Mesothelial cell of epicardium (in vitro differentiated cells): ENCODE measurements at regions not wholly inside any gene's neighbourhood (a gene's known extent, or its start where the extent isn't known, plus 50 kb on each side); places are given as distances from the start of the nearest gene placed in this dataset.

Experiments used
- DNase-seq, 2 experiments: peaks; one replicate each; pipeline ENCODE4 v3.0.0; 2021; ENCODE audit warnings: low spot score in 2 of 2; ENCODE audit not compliant: unreplicated experiment in 2 of 2
- H3K27ac Mint-ChIP-seq: 2 replicates; pipeline ENCODE4 v1.8.0; 2021; ENCODE audit warnings: mixed read lengths
- H3K27me3 Mint-ChIP-seq: 2 replicates; pipeline ENCODE4 v1.8.0; 2021; ENCODE audit warnings: low read depth, mixed read lengths
- H3K36me3 Mint-ChIP-seq: 2 replicates; pipeline ENCODE4 v1.8.0; 2021; ENCODE audit warnings: mixed read lengths
- H3K4me1 Mint-ChIP-seq: 2 replicates; pipeline ENCODE4 v1.8.0; 2021; ENCODE audit warnings: mixed read lengths
- H3K4me3 Mint-ChIP-seq: 2 replicates; pipeline ENCODE4 v1.8.0; 2021; ENCODE audit warnings: mild to moderate bottlenecking, moderate library complexity, mixed read lengths
- H3K9me3 Mint-ChIP-seq: 2 replicates; pipeline ENCODE4 v1.8.0; 2021; ENCODE audit warnings: mixed read lengths
- TF ChIP-seq, protein P1 (sequence below): fragments of 200-600 bp; sonication (generic); IDR thresholded peaks from one replicate; pipeline ENCODE4 v1.5.0; 2021; ENCODE audit warnings: antibody characterized with exemption; ENCODE audit not compliant: unreplicated experiment

DNA sequence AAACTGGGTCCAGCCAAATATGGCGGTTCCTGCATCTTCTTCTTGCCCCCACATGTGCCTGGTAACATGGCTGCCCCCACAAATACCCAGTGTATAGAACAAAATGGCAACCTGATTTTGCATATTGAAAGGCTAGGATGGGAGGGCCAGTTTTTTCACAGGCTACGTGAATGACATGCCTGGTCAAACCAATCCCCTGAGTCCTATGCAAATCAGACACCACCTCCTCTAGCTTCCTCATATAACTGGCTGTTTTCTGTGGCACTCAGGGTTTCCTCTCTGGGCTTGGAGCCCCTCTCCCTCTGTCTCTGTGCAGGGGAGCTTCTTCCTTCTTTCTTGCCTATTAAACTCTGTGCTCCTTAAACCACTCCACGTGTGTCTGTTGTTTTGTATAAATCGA, 372.1 kb downstream of the KIF16B start:
- no peak for DNase-seq
- TF ChIP-seq, protein P1, sequence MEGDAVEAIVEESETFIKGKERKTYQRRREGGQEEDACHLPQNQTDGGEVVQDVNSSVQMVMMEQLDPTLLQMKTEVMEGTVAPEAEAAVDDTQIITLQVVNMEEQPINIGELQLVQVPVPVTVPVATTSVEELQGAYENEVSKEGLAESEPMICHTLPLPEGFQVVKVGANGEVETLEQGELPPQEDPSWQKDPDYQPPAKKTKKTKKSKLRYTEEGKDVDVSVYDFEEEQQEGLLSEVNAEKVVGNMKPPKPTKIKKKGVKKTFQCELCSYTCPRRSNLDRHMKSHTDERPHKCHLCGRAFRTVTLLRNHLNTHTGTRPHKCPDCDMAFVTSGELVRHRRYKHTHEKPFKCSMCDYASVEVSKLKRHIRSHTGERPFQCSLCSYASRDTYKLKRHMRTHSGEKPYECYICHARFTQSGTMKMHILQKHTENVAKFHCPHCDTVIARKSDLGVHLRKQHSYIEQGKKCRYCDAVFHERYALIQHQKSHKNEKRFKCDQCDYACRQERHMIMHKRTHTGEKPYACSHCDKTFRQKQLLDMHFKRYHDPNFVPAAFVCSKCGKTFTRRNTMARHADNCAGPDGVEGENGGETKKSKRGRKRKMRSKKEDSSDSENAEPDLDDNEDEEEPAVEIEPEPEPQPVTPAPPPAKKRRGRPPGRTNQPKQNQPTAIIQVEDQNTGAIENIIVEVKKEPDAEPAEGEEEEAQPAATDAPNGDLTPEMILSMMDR, result no peak
- Mint-ChIP-seq H3K36me3 (no peaks in the 10 kb centered on the region), H3K9me3 (peaks cover 11% of the 10 kb centered on the region), H3K27me3 (peaks cover 3% of the 10 kb centered on the region), H3K27ac (no peak overlapping the region), H3K4me1 (no peaks in the 10 kb centered on the region), H3K4me3 (no peak overlapping the region)

DNA sequence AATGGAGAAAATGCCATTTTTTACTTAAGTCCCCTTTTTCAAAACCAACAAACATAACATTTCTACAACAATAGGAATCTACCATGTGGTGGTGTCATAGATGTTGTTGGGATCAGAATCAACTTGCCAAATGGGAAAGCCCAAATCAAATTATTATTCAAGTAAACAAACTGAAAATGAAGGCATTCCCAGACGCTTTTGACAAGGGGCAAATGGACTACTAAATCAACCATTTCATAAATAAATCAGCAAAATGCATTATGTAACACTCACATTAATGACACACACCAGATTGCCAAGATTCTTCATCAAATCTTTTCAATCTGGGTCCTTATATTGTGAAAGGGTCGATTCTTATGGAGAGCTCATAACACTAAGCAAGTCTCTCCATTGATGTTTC, 375.6 kb downstream of the KIF16B start:
- Mint-ChIP-seq H3K4me3 (no peak overlapping the region), H3K36me3 (no peaks in the 10 kb centered on the region), H3K27me3 (peaks cover 3% of the 10 kb centered on the region), H3K9me3 (peaks cover 15% of the 10 kb centered on the region), H3K27ac (no peak overlapping the region), H3K4me1 (peaks cover 9% of the 10 kb centered on the region)
- TF ChIP-seq, protein P1, result no peak
- no peak for DNase-seq

DNA sequence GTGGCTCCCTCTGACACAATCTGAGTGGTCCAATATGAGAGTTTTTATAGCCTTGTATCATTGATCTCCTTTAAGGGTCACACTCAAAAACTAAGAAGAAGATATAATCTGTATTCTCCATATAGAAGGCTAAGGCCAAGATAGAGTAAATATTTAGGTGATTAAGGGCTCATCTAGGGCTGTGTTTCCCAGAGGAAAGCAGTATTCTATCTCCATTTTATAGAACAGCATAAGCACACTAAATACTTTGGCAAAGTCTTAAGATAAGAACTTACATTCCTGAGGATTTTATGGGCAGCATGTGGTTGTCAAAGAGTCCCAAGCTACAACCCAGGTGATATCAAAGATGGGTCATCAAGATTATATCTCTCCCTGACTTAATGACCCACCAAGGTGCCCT, 377.6 kb downstream of the KIF16B start:
- DNase-seq, result no peak
- H3K27ac Mint-ChIP-seq, result no peak overlapping the region
- no peak overlapping the region for H3K4me3 Mint-ChIP-seq
- H3K9me3 Mint-ChIP-seq, result peaks cover 15% of the 10 kb centered on the region
- TF ChIP-seq, protein P1, result no peak
- peaks cover 15% of the 10 kb centered on the region for H3K4me1 Mint-ChIP-seq
- H3K27me3 Mint-ChIP-seq, result peaks cover 3% of the 10 kb centered on the region
- H3K36me3 Mint-ChIP-seq, result no peaks in the 10 kb centered on the region

DNA sequence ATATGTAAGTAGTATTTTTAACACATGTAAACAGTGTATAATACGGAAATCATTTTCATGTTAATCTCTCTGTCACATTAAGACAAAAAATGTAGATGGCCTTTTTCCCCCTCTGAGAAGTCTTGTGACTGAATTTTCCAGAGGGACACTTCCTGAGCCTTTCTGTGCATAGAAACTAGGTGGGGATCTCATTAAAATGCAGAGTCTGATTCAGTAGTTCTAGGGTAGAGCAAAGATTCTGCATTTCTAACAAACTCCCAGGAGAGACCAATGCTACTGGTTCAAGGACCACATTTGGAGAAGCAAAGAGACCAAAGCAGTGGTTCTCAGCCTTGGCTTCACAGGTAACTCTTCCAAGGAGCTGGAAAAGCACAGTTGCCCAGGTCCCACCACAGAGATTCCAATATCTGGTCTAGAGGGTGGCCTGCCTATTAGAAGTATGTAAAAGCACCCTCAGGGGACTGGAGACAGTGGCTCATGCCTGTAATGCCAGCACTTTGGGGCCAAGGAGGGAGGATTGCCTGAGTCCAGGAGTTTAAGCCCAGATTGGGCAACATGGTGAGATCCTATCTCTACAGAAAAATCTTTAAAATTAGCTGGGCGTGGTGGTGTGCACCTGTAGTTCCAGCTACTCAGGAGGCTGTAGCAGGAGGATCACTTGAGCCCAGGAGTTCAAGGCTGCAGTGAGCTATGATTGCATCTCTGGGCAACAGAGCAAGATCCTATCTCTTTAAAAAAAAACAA, 378.5 kb downstream of the KIF16B start:
- H3K9me3 Mint-ChIP-seq, result peaks cover 13% of the 10 kb centered on the region
- DNase-seq, result no peak
- no peaks in the 10 kb centered on the region for H3K36me3 Mint-ChIP-seq
- TF ChIP-seq, protein P1, result no peak
- H3K4me1 Mint-ChIP-seq, result peaks cover 15% of the 10 kb centered on the region
- H3K4me3 Mint-ChIP-seq, result no peak overlapping the region
- peaks cover 1% of the 10 kb centered on the region for H3K27me3 Mint-ChIP-seq
- no peak overlapping the region for H3K27ac Mint-ChIP-seq

DNA sequence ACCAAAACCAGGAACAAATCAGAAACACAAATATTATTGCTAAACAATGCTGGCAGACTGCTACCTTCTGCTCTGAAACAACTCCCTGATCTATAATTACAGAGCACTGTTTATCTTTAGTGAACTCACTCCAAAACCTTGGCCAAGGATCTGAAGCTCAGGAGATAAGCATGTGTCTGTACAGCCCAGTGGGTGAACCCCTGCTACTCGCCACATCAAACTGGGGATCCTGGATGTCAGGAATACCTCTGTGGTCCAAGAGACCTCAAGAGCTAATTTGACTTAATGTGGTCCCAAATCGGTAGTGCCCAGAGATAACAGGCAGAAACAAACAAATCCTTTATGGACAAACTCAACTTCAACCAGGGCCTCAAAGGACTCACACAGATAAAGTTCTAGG, 381.8 kb downstream of the KIF16B start:
- H3K9me3 Mint-ChIP-seq, result peaks cover 4% of the 10 kb centered on the region
- DNase-seq, result no peak
- H3K27me3 Mint-ChIP-seq, result peaks cover 6% of the 10 kb centered on the region
- peaks cover 15% of the 10 kb centered on the region for H3K4me1 Mint-ChIP-seq
- no peak overlapping the region for H3K4me3 Mint-ChIP-seq
- TF ChIP-seq, protein P1, result no peak
- H3K36me3 Mint-ChIP-seq, result no peaks in the 10 kb centered on the region
- H3K27ac Mint-ChIP-seq, result no peak overlapping the region

DNA sequence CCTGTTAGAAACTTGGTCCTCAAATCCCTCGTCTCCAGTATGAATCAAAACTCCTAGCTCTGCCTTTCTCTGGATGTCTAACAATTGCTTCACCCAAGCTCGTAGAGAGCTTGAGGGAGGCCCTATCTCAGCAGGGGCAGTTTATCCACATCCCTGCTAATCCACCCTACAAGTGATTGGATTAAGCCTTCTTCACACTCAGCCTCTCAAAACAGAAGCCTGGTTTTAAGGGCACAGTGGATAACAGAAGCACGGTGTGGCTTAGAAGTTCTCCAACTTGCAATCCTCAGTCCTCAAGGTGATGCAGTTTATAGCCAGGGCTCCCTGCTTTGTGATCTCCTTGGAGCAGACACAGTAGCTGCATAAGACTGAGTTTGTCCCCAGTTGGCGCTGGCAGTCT, 383.9 kb downstream of the KIF16B start:
- Mint-ChIP-seq H3K27me3 (peaks cover 19% of the 10 kb centered on the region), H3K27ac (no peak overlapping the region), H3K36me3 (no peaks in the 10 kb centered on the region), H3K4me3 (no peak overlapping the region), H3K9me3 (peaks cover 4% of the 10 kb centered on the region), H3K4me1 (peaks cover 7% of the 10 kb centered on the region)
- DNase-seq, result no peak
- TF ChIP-seq, protein P1, result no peak
